GM21576 (cell line): ENCODE measurements at regions not wholly inside any gene's neighbourhood (a gene's known extent, or its start where the extent isn't known, plus 50 kb on each side); places are given as distances from the start of the nearest gene placed in this dataset.
"Not testable (repeated sequence)": the region's sequence is repeated elsewhere in the genome, so short reads cannot be mapped to it uniquely, and the experiment has no call there.

Experiments
- ATAC-seq: cut with Tn5 transposase; IDR thresholded peaks from one replicate; pipeline ENCODE4 v1.9.1; 2021; ENCODE audit warnings: mild to moderate bottlenecking, moderate library complexity; ENCODE audit not compliant: unreplicated experiment

DNA sequence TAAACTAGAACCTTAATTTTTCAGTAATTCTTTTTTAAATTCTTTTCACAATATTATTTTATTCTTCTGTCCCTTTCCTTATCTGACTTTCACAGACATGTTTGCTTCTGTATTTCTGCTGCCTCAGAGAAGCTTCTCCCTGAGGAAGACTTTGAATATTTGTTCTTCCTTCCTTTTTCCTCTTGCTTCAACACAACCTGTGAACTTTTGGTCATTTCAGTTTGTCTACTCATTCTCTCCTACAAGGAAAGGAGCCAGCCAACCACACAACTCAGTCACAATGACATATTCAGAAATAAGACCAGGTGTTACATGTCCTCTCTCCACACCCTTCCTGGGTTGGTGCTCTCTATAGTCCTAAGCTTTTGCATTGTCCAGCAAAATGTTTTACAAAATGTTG lies 310.4 kb downstream of the TFAP2B start:
- ATAC-seq: no peak

GRCh38 chr6:51137777-51138176 lies 319.1 kb downstream of the TFAP2B start:
- ATAC-seq: no peak

DNA sequence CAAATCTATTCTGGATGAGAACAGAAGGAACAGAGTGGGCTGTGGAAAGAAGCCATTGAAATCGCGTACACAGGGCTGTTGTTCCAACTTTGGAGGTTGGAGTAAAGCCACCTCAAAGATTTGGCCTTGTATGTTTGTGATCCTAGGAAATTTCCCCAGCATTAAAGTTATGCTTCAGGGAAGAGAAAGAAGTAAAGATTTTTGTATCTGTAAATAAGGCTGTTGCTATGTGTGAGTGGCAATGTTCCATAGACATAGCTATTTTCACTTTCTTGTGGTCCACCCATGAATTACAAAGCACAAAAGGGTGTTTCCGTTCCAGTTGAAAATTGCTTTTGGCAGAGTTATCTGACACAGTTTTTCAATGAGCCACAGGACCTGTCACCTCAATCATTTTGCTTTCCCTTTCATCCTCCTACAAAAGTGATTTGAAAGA lies 321.3 kb downstream of the TFAP2B start:
- no peak for ATAC-seq

- ATAC-seq: no peak
Measured at GRCh38 chr6:51141080-51141479, 322.4 kb downstream of the TFAP2B start.

- ATAC-seq: no peak
Measured at GRCh38 chr6:51147756-51148155, 329.1 kb downstream of the TFAP2B start.

DNA sequence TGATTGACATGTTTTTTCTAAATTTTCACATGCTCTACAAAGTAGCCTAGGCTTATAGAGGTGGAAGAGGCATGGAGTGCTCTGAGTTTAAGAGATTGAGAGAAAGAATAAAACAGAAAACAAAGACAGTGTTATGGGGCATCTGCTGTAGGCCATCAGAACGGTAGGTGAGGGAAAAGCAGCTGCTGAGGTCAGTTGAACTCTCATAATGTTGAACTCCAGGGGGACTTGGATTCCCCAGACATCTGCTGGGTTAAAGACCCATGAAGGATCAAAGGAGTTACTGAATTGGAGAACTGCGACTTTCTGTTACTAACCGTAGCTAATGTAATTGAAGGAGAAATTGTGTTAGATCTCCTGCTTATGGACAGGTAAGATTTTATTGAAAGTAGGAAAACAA lies 333.9 kb downstream of the TFAP2B start:
- ATAC-seq: no peak

DNA sequence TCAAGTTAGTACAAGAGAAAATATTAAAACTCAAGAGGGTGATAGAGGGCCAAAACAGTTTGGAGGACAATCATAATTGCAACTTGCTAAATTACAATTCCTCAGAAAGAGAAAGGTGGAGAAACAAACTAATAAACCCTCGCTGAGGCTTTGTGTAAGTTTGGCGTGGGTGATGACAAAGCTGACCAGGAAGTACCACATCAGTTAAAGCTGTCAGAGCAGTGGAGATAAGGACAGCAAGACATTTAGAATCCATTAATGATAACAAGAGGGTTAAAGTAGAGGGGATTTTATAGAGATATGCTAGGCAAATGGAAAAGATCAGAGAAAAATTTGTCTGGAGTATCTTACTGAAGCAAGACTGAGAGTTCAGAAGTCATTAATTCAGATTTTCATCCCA lies 334.4 kb downstream of the TFAP2B start:
- no peak for ATAC-seq

DNA sequence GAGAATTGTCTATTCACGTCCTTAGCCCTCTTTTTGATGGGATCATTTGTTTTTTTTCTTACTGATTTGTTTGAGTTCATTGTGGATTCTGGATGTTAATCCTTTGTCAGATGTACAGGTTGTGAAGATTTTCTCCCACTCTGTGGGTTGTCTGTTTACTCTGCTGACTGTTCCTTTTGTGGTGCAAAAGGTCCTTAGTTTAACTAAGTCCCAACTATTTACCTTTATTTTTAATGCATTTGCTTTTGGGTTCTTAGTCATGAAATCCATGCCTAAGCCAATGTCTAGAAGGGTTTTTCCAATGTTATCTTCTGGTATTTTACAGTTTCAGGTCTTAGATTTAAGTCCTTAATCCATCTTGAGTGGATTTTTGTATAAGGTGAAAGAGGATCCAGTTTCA lies 336.3 kb downstream of the TFAP2B start:
- not testable (repeated sequence) for ATAC-seq

DNA sequence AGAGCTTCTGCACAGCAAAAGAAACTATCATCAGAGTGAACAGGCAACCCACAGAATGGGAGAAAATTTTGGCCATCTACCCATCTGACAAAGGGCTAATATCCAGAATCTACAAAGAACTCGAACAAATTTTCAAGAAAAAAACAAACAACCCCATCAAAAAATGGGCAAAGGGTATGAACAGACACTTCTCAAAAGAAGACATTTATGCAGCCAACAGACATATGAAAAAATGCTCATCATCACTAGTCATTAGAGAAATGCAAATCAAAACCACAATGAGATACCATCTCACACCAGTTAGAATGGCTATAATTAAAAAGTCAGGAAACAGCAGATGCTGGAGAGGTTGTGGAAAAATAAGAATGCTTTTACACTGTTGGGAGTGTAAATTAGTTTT lies 340.6 kb downstream of the TFAP2B start:
- ATAC-seq: not testable (repeated sequence)

GRCh38 chr6:51161752-51162151 lies 343.1 kb downstream of the TFAP2B start:
- no peak for ATAC-seq

- ATAC-seq: no peak
Measured at GRCh38 chr6:51163843-51164529, 345.3 kb downstream of the TFAP2B start.

GRCh38 chr6:51166914-51167313 lies 348.2 kb downstream of the TFAP2B start:
- ATAC-seq: no peak

GRCh38 chr6:51167468-51167867 lies 348.8 kb downstream of the TFAP2B start:
- ATAC-seq: no peak

DNA sequence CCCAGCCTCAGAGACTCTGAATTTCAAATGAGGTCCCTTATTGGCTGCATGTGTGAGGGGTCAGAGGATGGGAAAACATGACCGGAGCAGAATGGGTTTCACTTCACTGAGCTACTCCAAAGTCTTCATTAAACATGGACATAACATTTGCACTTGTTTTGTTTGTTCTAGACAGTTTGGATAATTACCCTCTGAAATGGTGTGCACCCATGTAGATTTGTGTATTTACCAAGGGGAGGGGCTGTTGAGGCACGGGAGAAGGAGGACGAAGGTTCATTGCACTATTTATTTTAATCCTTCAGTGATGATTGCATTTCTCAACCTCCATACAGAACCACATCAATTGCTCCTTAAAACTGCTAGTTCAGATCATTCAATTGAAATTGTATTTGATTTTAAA lies 364.2 kb downstream of the TFAP2B start:
- no peak for ATAC-seq

DNA sequence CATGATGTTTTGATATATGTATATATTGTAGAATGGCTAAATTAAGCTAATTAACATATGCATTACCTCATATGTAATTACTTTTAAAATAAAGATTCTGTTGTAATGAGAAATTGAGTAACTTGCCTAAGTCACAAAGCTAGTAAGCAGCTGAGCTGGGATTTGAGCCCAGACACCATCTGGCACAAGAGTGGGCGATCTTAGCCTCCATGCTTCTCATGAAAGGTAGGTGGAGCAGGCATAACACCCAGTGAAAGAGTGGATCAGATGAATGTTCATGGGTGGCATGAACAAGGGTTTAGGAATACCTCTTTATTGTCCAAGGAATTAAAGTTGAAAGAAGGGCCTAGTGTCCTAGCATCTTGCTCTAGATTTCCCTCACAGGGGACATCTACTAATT lies 365.4 kb downstream of the TFAP2B start:
- no peak for ATAC-seq

DNA sequence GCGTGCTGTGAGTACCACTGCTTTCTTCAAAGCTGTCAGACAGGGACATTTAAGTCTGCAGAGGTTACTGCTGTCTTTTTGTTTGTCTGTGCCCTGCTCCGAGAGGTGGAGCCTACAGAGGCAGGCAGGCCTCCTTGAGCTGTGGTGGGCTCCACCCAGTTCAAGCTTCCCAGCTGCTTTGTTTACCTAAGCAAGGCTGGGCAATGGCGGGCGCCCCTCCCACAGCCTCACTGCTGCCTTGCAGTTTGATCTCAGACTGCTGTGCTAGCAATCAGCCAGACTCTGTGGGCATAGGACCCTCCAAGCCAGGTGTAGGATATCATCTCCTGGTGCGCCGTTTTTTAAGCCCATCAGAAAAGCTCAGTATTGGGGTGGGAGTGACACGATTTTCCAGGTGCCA lies 374.5 kb downstream of the TFAP2B start:
- not testable (repeated sequence) for ATAC-seq

DNA sequence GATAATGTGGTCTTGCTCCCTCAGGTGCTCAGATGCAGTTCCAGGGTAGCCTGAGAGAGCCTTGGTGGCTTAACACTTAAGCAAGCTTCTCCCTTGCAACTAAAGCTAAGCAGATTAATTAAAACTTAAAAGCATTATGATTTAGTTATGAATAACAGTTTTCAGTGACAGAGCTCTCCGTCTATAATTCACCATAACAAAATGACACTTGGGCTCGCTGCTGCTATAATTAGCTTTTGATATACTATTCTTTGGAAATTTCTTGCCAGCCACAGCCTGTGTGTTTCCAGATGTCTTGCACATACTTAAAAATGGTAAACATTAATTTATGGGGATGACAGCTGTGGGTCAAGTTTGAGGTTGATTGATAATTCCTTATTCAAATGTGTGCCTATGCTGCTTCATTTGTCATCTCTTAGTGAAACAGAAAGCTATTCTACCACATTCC lies 380.5 kb downstream of the TFAP2B start:
- no peak for ATAC-seq

DNA sequence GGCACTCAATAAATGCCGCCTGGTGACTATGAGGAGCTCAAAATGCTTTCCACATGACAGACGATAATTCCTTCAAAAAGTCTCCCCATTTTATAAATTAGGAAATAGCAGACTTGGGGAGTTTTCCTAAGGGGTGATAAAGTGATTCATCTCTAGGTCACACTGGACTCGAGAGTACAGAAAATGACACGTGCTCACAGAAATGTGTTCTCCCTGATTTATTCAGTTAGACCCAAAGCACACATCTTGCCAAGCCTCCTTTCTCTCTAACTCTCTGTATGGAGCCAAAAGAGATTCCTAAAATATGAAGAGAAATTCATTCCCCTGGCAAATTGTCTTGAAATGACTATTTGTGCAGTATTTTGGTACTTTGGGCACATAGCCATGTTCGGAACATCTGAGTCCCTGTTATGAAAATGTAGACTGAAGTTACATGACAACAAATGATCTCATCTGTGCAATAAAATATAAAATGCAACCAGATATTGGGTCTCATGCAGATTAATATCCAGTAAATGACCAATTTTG lies 381.1 kb downstream of the TFAP2B start:
- ATAC-seq: no peak

DNA sequence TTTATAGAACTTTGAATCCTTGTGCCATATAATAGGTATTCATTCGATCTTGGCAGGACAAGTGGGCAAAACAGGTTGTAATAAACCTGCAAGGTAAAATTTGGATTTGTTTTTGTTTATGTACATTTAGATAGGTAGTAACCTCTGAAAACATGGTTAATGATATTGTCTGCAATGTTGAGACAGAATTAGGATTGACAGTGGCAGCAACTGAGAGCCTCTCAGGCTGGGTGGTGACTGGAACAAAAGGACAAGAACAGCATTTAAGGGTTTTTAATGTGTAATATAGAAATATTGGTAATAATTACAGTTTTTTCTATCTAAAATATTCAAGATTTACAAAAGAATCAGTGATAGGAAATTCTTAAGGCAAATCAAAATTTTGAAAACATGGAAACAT lies 382.0 kb downstream of the TFAP2B start:
- ATAC-seq: no peak

- not testable (repeated sequence) for ATAC-seq
Measured at GRCh38 chr6:51202653-51203052, 384.0 kb downstream of the TFAP2B start.

GRCh38 chr6:51203504-51203903 lies 384.8 kb downstream of the TFAP2B start:
- no peak for ATAC-seq

GRCh38 chr6:51206686-51207085 lies 388.0 kb downstream of the TFAP2B start:
- not testable (repeated sequence) for ATAC-seq

DNA sequence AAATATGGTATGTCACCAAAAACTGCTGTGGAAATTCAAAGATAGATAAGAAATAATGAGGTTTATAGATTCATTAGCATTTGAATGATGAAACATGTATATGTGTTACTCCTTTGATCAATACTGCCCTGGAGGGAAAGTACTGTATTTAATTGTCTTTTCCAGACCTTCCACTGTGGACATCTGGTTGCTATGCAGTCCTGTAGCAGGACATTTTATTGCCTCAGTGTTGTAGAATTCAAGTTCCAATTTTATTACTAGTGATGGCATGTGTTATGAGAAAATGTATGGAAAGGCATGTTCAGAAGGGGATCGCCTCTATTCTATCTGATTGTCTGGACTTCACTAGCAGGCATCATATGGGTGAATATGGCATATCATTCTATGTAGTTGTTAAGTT lies 391.0 kb downstream of the TFAP2B start:
- no peak for ATAC-seq
